ENCODE measurements at regions not wholly inside any gene's neighbourhood (a gene's known extent, or its start where the extent isn't known, plus 50 kb on each side); places are given as distances from the start of the nearest gene placed in this dataset.

- no peak for TF ChIP-seq POLR2AphosphoS5 (IDR thresholded peaks at IDR 0.05; ENCODE audit: low read depth, low read length)
- no peak for TF ChIP-seq POLR2A (IDR thresholded peaks at IDR 0.05; ENCODE audit: low read depth, low read length)
Measured at GRCh38 chr9:103992938-103993579, 101.0 kb upstream of the SMC2 start.
